GM10266 (cell line): ENCODE measurements at regions not wholly inside any gene's neighbourhood (a gene's known extent, or its start where the extent isn't known, plus 50 kb on each side); places are given as distances from the start of the nearest gene placed in this dataset.

Source experiments
- DNase-seq: peaks from one replicate; pipeline ENCODE4 v3.0.0; 2012; ENCODE audit errors: extremely low spot score
- TF ChIP-seq, protein P1 (sequence below): IDR thresholded peaks from 2 replicates; pipeline ENCODE4 v1.5.1; 2012; ENCODE audit warnings: mild to moderate bottlenecking, low read depth; ENCODE audit not compliant: control insufficient read depth, insufficient read depth; ENCODE audit errors: missing control alignments

- TF ChIP-seq, protein P1, sequence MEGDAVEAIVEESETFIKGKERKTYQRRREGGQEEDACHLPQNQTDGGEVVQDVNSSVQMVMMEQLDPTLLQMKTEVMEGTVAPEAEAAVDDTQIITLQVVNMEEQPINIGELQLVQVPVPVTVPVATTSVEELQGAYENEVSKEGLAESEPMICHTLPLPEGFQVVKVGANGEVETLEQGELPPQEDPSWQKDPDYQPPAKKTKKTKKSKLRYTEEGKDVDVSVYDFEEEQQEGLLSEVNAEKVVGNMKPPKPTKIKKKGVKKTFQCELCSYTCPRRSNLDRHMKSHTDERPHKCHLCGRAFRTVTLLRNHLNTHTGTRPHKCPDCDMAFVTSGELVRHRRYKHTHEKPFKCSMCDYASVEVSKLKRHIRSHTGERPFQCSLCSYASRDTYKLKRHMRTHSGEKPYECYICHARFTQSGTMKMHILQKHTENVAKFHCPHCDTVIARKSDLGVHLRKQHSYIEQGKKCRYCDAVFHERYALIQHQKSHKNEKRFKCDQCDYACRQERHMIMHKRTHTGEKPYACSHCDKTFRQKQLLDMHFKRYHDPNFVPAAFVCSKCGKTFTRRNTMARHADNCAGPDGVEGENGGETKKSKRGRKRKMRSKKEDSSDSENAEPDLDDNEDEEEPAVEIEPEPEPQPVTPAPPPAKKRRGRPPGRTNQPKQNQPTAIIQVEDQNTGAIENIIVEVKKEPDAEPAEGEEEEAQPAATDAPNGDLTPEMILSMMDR: no peak
- DNase-seq: no peak
Measured at GRCh38 chrX:42485601-42486000, 292.4 kb downstream of the PPP1R2C start.

- TF ChIP-seq, protein P1: no peak
- DNase-seq: no peak
Measured at GRCh38 chrX:42484233-42484632, 293.7 kb downstream of the PPP1R2C start.

DNA sequence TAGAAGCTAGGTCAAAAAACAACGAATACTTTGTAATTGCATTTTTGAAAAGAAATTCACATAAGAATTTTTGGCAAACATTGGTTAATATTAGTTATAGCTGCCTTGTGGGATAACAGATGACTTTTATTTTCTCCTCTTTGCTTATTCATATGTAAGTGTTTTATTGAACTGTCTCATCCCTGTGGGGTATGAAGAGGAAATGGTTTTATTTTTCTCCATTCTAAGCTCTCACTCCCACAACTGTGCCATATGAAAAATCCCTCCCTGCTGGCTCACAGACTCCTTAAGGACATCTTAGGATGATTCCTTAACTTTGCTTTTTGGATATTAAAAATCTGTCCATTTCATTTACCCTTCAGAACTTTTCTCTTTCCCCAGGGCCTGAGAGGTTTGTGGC lies 300.6 kb downstream of the PPP1R2C start:
- TF ChIP-seq, protein P1: no peak
- no peak for DNase-seq

- DNase-seq: no peak
- TF ChIP-seq, protein P1: no peak
Measured at GRCh38 chrX:42472727-42473126, 305.2 kb downstream of the PPP1R2C start.

- TF ChIP-seq, protein P1: no peak
- DNase-seq: no peak
Measured at GRCh38 chrX:42466332-42467046, 311.5 kb downstream of the PPP1R2C start.

DNA sequence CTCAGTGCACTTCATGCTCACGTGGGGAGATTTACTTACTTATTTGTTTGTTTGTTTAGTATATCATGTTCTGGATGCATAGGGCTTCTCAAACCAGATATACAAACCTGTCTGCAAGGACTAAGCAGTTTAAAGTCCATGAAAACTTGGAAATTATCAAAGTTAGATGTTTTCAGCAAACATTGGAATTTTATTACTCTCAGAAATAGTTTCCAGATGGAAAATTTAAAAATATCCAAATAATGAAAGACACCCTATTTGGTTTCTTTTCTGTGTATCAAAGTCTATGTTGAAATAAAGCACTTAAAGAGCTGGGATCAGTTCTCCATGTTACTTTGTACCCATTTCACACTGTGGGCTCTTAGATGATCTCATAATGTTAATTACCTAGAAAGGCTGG lies 312.1 kb downstream of the PPP1R2C start:
- TF ChIP-seq, protein P1: no peak
- DNase-seq: no peak

DNA sequence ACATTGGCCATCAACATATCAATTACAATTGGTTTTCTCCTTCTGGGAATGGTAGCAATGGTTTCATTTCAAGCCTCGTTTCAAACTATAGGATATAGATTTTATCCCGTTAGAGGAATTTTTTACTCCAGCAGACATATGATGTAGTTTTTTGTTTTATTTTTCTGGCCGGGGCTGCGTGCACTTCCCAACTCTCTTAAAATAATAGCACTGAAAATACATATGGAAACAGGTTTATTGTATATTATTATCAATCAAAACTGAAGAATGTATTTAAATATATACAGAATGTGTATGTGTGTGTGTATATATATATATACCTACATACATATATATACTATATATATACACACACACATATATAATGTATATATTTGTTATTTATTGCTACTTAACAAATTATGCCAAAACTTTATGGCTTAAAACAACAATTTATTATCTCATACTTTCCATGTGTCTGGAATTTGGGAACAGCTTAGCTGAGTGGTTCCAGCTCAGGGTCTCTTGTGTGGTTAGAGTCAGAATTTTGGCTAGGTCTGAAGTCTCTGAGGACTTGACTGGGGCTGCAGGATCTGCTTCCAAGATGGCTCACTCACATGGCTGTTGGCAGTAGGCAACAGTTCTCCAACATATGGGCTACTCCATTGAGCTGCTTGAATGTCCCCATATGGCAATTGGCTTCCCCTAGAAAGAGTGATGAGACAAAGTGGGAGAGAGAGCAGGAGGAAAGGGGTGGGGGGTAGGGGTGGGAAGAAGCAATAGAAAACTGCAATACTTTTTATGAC lies 314.1 kb downstream of the PPP1R2C start:
- TF ChIP-seq, protein P1: no peak
- DNase-seq: no peak
